SK-N-SH treated with all-trans-retinoic acid at 6 μM for 48 hours (cell line): ENCODE measurements at regions not wholly inside any gene's neighbourhood (a gene's known extent, or its start where the extent isn't known, plus 50 kb on each side); places are given as distances from the start of the nearest gene placed in this dataset.

ENCODE experiments used
- ARNTL ChIP-seq: fragments of 450-650 bp; formaldehyde crosslinking; IDR thresholded peaks from 2 replicates; pipeline ENCODE4 v1.5.0; 2020; ENCODE audit warnings: low read depth, mild to moderate bottlenecking, moderate library complexity, borderline replicate concordance
- CSDC2 ChIP-seq: fragments of 250-450 bp; sonication (Bioruptor Pico); IDR thresholded peaks from 2 replicates; pipeline ENCODE4 v1.5.0; 2020; ENCODE audit warnings: mild to moderate bottlenecking, moderate library complexity
- CSRNP3 ChIP-seq: fragments of 250-450 bp; sonication (Bioruptor Pico); IDR thresholded peaks from 2 replicates; pipeline ENCODE4 v1.5.1; 2021; ENCODE audit warnings: mild to moderate bottlenecking, moderate library complexity
- ESRRG ChIP-seq: fragments of 250-450 bp; sonication (Bioruptor Pico); IDR thresholded peaks from 2 replicates; pipeline ENCODE4 v1.6.1; 2021; ENCODE audit warnings: mild to moderate bottlenecking
- GLIS3 ChIP-seq: fragments of 250-450 bp; sonication (Bioruptor Pico); IDR thresholded peaks from 2 replicates; pipeline ENCODE4 v1.5.0; 2020; ENCODE audit warnings: mild to moderate bottlenecking, moderate library complexity
- ISL1 ChIP-seq: fragments of 250-450 bp; sonication (Bioruptor Pico); IDR thresholded peaks from 2 replicates; pipeline ENCODE4 v2.1.2; 2022; ENCODE audit warnings: mild to moderate bottlenecking, moderate library complexity
- PATZ1 ChIP-seq: fragments of 250-450 bp; sonication (Bioruptor Pico); IDR thresholded peaks from 2 replicates; pipeline ENCODE4 v1.8.0; 2020; ENCODE audit warnings: mild to moderate bottlenecking, moderate library complexity, borderline replicate concordance
- POU6F1 ChIP-seq: fragments of 250-450 bp; sonication (Bioruptor Pico); IDR thresholded peaks from 2 replicates; pipeline ENCODE4 v1.8.0; 2021; ENCODE audit warnings: low read depth, mild to moderate bottlenecking, moderate library complexity, borderline replicate concordance
- PPARA ChIP-seq: fragments of 250-450 bp; sonication (Bioruptor Pico); IDR thresholded peaks from 2 replicates; pipeline ENCODE4 v1.5.0; 2020; ENCODE audit warnings: mild to moderate bottlenecking, borderline replicate concordance
- RARB ChIP-seq: fragments of 250-450 bp; sonication (Bioruptor Pico); IDR thresholded peaks from 2 replicates; pipeline ENCODE4 v1.8.0; 2021; ENCODE audit warnings: mild to moderate bottlenecking, moderate library complexity
- TCF4 ChIP-seq: fragments of 250-450 bp; sonication (Bioruptor Pico); IDR thresholded peaks from 2 replicates; pipeline ENCODE4 v1.8.0; 2021; ENCODE audit warnings: mild to moderate bottlenecking, moderate library complexity, borderline replicate concordance
- ZFP30 ChIP-seq: fragments of 450-650 bp; formaldehyde crosslinking; IDR thresholded peaks from 2 replicates; pipeline ENCODE4 v1.5.0; 2022; ENCODE audit warnings: mild to moderate bottlenecking, moderate library complexity
- ZNF565 ChIP-seq: fragments of 450-650 bp; formaldehyde crosslinking; conservative IDR thresholded peaks from 2 replicates; pipeline ENCODE4 v1.5.0; 2020; ENCODE audit warnings: low read depth, mild to moderate bottlenecking, moderate library complexity

GRCh38 chr5:54693936-54694657 is 176.5 kb downstream of the SNX18 start:
- TF ChIP-seq GLIS3 (CRISPR knock-in tag) (no peak), ZFP30 (no peak), ESRRG (no peak), POU6F1 (CRISPR knock-in tag) (no peak), ZNF565 (CRISPR knock-in tag) (no peak), CSRNP3 (CRISPR knock-in tag) (no peak), ARNTL (CRISPR knock-in tag) (no peak), PATZ1 (no peak), CSDC2 (CRISPR knock-in tag) (no peak), PPARA (CRISPR knock-in tag) (no peak), TCF4 (CRISPR knock-in tag) (no peak), RARB (CRISPR knock-in tag) (no peak), ISL1 (CRISPR knock-in tag) (no peak)
